AG04450 (cell line): ENCODE measurements at regions not wholly inside any gene's neighbourhood (a gene's known extent, or its start where the extent isn't known, plus 50 kb on each side); places are given as distances from the start of the nearest gene placed in this dataset.

ENCODE experiments used
- CTCF ChIA-PET: fragments of 300-600, 350-600 bp; formaldehyde crosslinking; extraction: SDS; loops from one replicate; lab custom pipeline; 2022; ENCODE audit warnings: antibody characterized with exemption, inconsistent platforms; lab: Charles Lee
- POLR2A ChIA-PET: fragments of 350-600 bp; formaldehyde crosslinking; extraction: SDS; loops from one replicate; lab custom pipeline; 2021; ENCODE audit warnings: antibody characterized with exemption, inconsistent platforms; lab: Yijun Ruan, JAX
- DNase-seq: peaks from one replicate; pipeline ENCODE4 v3.0.0-alpha.2; 2011; ENCODE audit warnings: low read depth, low spot score
- H3K27ac ChIP-seq: one replicate; pipeline ENCODE4 v1.5.1; 2012; ENCODE audit warnings: low read depth, low read length, control low read depth
- H3K27me3 ChIP-seq: one replicate; pipeline ENCODE4 v1.6.0; 2012; ENCODE audit warnings: low read length; ENCODE audit not compliant: control insufficient read depth, insufficient read depth
- H3K4me3 ChIP-seq: 2 replicates; pipeline ENCODE4 v1.5.1; 2011; ENCODE audit warnings: mild to moderate bottlenecking, low read depth, low read length, control low read depth
- H3K9me3 ChIP-seq: 2 replicates; pipeline ENCODE4 v1.5.1; 2012; ENCODE audit warnings: low read length; ENCODE audit not compliant: control insufficient read depth, insufficient read depth
- TF ChIP-seq, protein P1 (sequence below): IDR thresholded peaks from 2 replicates; pipeline ENCODE4 v1.5.1; 2011; ENCODE audit warnings: low read depth, low read length, control low read depth, inconsistent platforms

DNA sequence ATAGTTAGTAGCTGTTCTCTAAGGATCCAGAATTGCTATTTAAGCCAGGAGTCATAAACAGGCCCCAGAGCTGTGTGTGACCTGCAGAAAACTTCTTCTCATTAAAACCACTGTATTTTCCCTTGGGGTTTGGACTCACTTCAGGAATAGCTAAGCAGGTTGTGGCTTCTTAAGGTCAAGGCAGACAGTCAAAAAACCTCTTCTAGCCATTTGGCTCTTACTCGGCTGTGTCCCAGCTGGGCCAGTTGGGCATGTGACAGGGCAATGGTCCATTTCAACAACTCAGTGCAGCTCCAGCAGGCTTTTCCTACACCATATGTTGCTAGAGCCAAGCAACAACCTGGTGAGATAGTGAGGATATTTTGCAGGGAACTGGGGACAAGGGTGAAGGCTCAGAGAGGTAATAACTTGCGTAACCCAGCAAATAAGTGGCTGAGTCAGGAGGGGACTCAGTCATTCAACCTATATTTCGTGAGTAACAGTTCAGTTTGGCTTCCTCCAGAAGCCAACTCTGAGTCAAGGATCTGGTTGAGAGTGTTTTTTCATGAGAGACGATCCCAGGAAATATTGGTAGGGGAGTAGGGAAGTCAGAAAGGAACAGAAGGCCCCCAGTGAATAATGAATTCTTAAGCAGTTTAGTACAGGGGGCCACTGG lies 115.4 kb upstream of the PPP2R2B start:
- POLR2A ChIA-PET, result no interaction called here

GRCh38 chr5:146995878-146996277 lies 117.3 kb upstream of the PPP2R2B start:
- H3K4me3 ChIP-seq, result no peak overlapping the region
- no peak overlapping the region for H3K27ac ChIP-seq
- no peak for DNase-seq
- H3K9me3 ChIP-seq, result peaks cover 4% of the 10 kb centered on the region; the same call in 1 of the 2 replicates
- ChIA-PET CTCF (no interaction called here), POLR2A (no interaction called here)
- H3K27me3 ChIP-seq, result no peaks in the 10 kb centered on the region
- TF ChIP-seq, protein P1, sequence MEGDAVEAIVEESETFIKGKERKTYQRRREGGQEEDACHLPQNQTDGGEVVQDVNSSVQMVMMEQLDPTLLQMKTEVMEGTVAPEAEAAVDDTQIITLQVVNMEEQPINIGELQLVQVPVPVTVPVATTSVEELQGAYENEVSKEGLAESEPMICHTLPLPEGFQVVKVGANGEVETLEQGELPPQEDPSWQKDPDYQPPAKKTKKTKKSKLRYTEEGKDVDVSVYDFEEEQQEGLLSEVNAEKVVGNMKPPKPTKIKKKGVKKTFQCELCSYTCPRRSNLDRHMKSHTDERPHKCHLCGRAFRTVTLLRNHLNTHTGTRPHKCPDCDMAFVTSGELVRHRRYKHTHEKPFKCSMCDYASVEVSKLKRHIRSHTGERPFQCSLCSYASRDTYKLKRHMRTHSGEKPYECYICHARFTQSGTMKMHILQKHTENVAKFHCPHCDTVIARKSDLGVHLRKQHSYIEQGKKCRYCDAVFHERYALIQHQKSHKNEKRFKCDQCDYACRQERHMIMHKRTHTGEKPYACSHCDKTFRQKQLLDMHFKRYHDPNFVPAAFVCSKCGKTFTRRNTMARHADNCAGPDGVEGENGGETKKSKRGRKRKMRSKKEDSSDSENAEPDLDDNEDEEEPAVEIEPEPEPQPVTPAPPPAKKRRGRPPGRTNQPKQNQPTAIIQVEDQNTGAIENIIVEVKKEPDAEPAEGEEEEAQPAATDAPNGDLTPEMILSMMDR, result no peak

More for the DNA sequence above, 115.4 kb upstream of the PPP2R2B start:
- no peak overlapping the region for H3K27ac ChIP-seq
- no peak overlapping the region for H3K4me3 ChIP-seq
- TF ChIP-seq, protein P1, result no peak
- no peak for DNase-seq
- H3K9me3 ChIP-seq, result peaks cover 4% of the 10 kb centered on the region; the same call in 1 of the 2 replicates
- CTCF ChIA-PET, result no interaction called here
- H3K27me3 ChIP-seq, result no peaks in the 10 kb centered on the region

GRCh38 chr5:147015405-147015804 lies 136.8 kb upstream of the PPP2R2B start:
- Histone ChIP-seq H3K27ac (no peak overlapping the region), H3K9me3 (no peaks in the 10 kb centered on the region; the same call in 1 of the 2 replicates), H3K4me3 (no peak overlapping the region), H3K27me3 (no peaks in the 10 kb centered on the region)
- POLR2A ChIA-PET, result no interaction called here
- TF ChIP-seq, protein P1, result no peak
- DNase-seq, result no peak
- CTCF ChIA-PET, result no interaction called here

- TF ChIP-seq, protein P1, result no peak
- no peak for DNase-seq
- ChIA-PET POLR2A (no interaction called here), CTCF (no interaction called here)
- Histone ChIP-seq H3K27me3 (no peaks in the 10 kb centered on the region), H3K27ac (no peak overlapping the region), H3K9me3 (no peaks in the 10 kb centered on the region), H3K4me3 (no peak overlapping the region)
Measured at GRCh38 chr5:147017191-147017590, 138.6 kb upstream of the PPP2R2B start.

DNA sequence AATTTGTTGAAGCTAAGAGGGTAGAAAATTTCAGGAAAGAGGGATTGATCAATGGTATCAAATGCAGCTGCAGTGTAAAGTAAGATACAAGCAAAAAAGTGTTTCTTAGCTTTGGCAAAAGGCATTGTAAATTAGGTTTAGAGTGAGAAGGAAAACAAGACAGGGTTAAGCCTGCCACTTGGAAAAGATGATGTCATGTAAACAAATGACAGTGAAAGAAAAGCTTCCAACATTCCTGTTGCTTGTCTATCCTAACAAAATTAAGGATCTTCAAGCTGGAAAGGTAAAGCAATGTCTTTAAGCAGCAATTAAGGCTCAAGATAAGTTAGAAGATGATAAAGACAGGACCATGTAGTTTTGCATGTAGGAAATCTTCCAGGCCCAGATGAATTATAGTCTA lies 139.1 kb upstream of the PPP2R2B start:
- POLR2A ChIA-PET, result no interaction called here
- Histone ChIP-seq H3K27ac (no peak overlapping the region), H3K4me3 (no peak overlapping the region), H3K9me3 (no peaks in the 10 kb centered on the region), H3K27me3 (no peaks in the 10 kb centered on the region)
- CTCF ChIA-PET, result no interaction called here
- TF ChIP-seq, protein P1, result no peak
- DNase-seq, result no peak
